ENCODE measurements at regions not wholly inside any gene's neighbourhood (a gene's known extent, or its start where the extent isn't known, plus 50 kb on each side); places are given as distances from the start of the nearest gene placed in this dataset.

- TF ChIP-seq CTCF (conservative IDR thresholded peaks at IDR 0.05; ENCODE audit: low read length) (no peak), EZH2phosphoT487 (IDR thresholded peaks at IDR 0.05; ENCODE audit: borderline replicate concordance) (no peak)
Observed at GRCh38 chr16:85552980-85553435, 60.1 kb upstream of the GSE1 start.

Data from Loucy (cell line).